ENCODE measurements at regions not wholly inside any gene's neighbourhood (a gene's known extent, or its start where the extent isn't known, plus 50 kb on each side); places are given as distances from the start of the nearest gene placed in this dataset.

GRCh38 chr5:103895738-103896137, 333.1 kb upstream of the NUDT12 start:
- H3K9me3 ChIP-seq: no peaks in the 10 kb centered on the region
- no peak overlapping the region for H3K4me3 ChIP-seq
- TF ChIP-seq CTCF (IDR thresholded peaks at IDR 0.05): no peak
- no peak for DNase-seq
- intact Hi-C loops (cut with DNase I; ENCODE audit: low total_unique reads): no loop called here
- H3K36me3 ChIP-seq: no peaks in the 10 kb centered on the region
- no peaks in the 10 kb centered on the region for H3K4me1 ChIP-seq
- H3K27ac ChIP-seq: no peak overlapping the region
- no peaks in the 10 kb centered on the region for H3K27me3 ChIP-seq

GRCh38 chr5:103894882-103895281, 332.3 kb upstream of the NUDT12 start:
- intact Hi-C loops (cut with DNase I; ENCODE audit: low total_unique reads): no loop called here
- no peaks in the 10 kb centered on the region for H3K9me3 ChIP-seq
- no peaks in the 10 kb centered on the region for H3K4me1 ChIP-seq
- H3K36me3 ChIP-seq: no peaks in the 10 kb centered on the region
- H3K27ac ChIP-seq: no peak overlapping the region
- no peak overlapping the region for H3K4me3 ChIP-seq
- no peaks in the 10 kb centered on the region for H3K27me3 ChIP-seq
- no peak for DNase-seq
- TF ChIP-seq CTCF (IDR thresholded peaks at IDR 0.05): no peak

- Histone ChIP-seq H3K27ac (no peak overlapping the region), H3K4me3 (no peak overlapping the region), H3K27me3 (no peaks in the 10 kb centered on the region), H3K36me3 (no peaks in the 10 kb centered on the region), H3K4me1 (no peaks in the 10 kb centered on the region), H3K9me3 (no peaks in the 10 kb centered on the region)
- no peak for DNase-seq
- intact Hi-C loops (cut with DNase I; ENCODE audit: low total_unique reads): no loop called here
- no peak for TF ChIP-seq CTCF (IDR thresholded peaks at IDR 0.05)
Measured at GRCh38 chr5:103891151-103891550, 328.6 kb upstream of the NUDT12 start.

GRCh38 chr5:103890313-103890712, 327.7 kb upstream of the NUDT12 start:
- intact Hi-C loops (cut with DNase I; ENCODE audit: low total_unique reads): no loop called here
- Histone ChIP-seq H3K36me3 (no peaks in the 10 kb centered on the region), H3K27ac (no peak overlapping the region), H3K4me1 (no peaks in the 10 kb centered on the region), H3K27me3 (no peaks in the 10 kb centered on the region), H3K4me3 (no peak overlapping the region), H3K9me3 (no peaks in the 10 kb centered on the region)
- no peak for TF ChIP-seq CTCF (IDR thresholded peaks at IDR 0.05)
- no peak for DNase-seq

- TF ChIP-seq CTCF (IDR thresholded peaks at IDR 0.05): no peak
- Histone ChIP-seq H3K9me3 (no peaks in the 10 kb centered on the region), H3K4me3 (no peak overlapping the region), H3K27me3 (no peaks in the 10 kb centered on the region), H3K36me3 (no peaks in the 10 kb centered on the region), H3K27ac (no peak overlapping the region), H3K4me1 (no peaks in the 10 kb centered on the region)
- intact Hi-C loops (cut with DNase I; ENCODE audit: low total_unique reads): no loop called here
- no peak for DNase-seq
Measured at GRCh38 chr5:103889500-103890209, 327.1 kb upstream of the NUDT12 start.

- H3K4me1 ChIP-seq: no peaks in the 10 kb centered on the region
Measured at GRCh38 chr5:103886826-103887225, 324.2 kb upstream of the NUDT12 start.

More at GRCh38 chr5:103886826-103887225, 324.2 kb upstream of the NUDT12 start:
- TF ChIP-seq CTCF (IDR thresholded peaks at IDR 0.05): no peak
- H3K36me3 ChIP-seq: no peaks in the 10 kb centered on the region
- no peak for DNase-seq
- intact Hi-C loops (cut with DNase I; ENCODE audit: low total_unique reads): no loop called here
- no peaks in the 10 kb centered on the region for H3K27me3 ChIP-seq
- H3K27ac ChIP-seq: no peak overlapping the region
- H3K9me3 ChIP-seq: no peaks in the 10 kb centered on the region
- H3K4me3 ChIP-seq: no peak overlapping the region
